Esophagus (tissue), 2 donors: ENCODE measurements at regions not wholly inside any gene's neighbourhood (a gene's known extent, or its start where the extent isn't known, plus 50 kb on each side); places are given as distances from the start of the nearest gene placed in this dataset.

Experiments
- H3K27ac ChIP-seq, 2 donors: one replicate each; pipeline ENCODE4 v1.5.1; 2013; ENCODE audit warnings: low read depth in 2 of 2, mild to moderate bottlenecking in 2 of 2, inconsistent platforms in 1 of 2, low read length in 1 of 2, moderate library complexity in 1 of 2
- H3K27me3 ChIP-seq, 2 donors: one replicate each; pipeline ENCODE4 v1.6.1; 2013; ENCODE audit warnings: low read length in 2 of 2, control low read depth in 1 of 2, mild to moderate bottlenecking in 1 of 2; ENCODE audit not compliant: insufficient read depth in 2 of 2, control insufficient read depth in 1 of 2
- H3K36me3 ChIP-seq, 2 donors: one replicate each; pipeline ENCODE4 v1.6.1; 2013; ENCODE audit warnings: low read length in 1 of 2; ENCODE audit not compliant: control insufficient read depth in 2 of 2, insufficient read depth in 2 of 2
- H3K4me1 ChIP-seq, 2 donors: one replicate each; pipeline ENCODE4 v1.6.1; 2013; ENCODE audit warnings: low read length in 1 of 2; ENCODE audit not compliant: control insufficient read depth in 2 of 2, insufficient read depth in 2 of 2
- H3K4me3 ChIP-seq, 2 donors: one replicate each; pipeline ENCODE4 v1.5.1; 2013; ENCODE audit warnings: low read length in 2 of 2, mild to moderate bottlenecking in 2 of 2, low read depth in 1 of 2, moderate library complexity in 1 of 2
- H3K9me3 ChIP-seq, 2 donors: one replicate each; pipeline ENCODE4 v1.6.1; 2013; ENCODE audit warnings: mild to moderate bottlenecking in 2 of 2, low read depth in 1 of 2, low read length in 1 of 2, moderate library complexity in 1 of 2; ENCODE audit not compliant: control insufficient read depth in 2 of 2, insufficient read depth in 1 of 2
- WGBS, 2 donors: extraction: QIAGEN DNeasy Blood & Tissue Kit; methylation state at CpG; one replicate each; pipeline ENCODE4 v1.1.7; 2013; 5-methylcytosine and 5-hydroxymethylcytosine counted together
- donor health status: healthy with polysubstance abuse.
- donor health status: Bipolar disorder and iron deficiency.

DNA sequence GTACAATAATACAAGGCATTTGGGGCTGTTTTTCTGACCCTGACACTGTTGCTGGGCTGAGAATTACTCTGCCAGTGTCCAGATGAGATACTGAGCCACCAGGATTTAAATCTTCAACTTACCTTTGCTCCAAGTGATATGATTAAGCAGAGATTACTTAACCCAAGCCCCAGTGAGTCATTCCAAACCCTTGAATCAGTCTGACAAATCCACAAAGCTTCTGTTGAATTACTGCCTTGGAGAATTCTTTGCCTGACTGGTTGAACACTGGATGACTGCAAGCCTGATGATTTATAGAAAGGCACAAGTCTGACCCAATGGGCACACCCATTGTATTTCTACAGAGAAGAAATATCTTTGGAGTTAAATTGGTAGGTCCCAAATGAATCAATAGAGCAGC lies 88.2 kb upstream of the TSC22D2 start:
- H3K9me3 ChIP-seq: no peaks in the 10 kb centered on the region
- no peak overlapping the region for H3K27ac ChIP-seq
- H3K27me3 ChIP-seq: no peaks in the 10 kb centered on the region
- no peak overlapping the region for H3K4me3 ChIP-seq
- peaks cover 0 to 2% of the 10 kb centered on the region in 2 donors for H3K4me1 ChIP-seq
- H3K36me3 ChIP-seq: no peaks in the 10 kb centered on the region

DNA sequence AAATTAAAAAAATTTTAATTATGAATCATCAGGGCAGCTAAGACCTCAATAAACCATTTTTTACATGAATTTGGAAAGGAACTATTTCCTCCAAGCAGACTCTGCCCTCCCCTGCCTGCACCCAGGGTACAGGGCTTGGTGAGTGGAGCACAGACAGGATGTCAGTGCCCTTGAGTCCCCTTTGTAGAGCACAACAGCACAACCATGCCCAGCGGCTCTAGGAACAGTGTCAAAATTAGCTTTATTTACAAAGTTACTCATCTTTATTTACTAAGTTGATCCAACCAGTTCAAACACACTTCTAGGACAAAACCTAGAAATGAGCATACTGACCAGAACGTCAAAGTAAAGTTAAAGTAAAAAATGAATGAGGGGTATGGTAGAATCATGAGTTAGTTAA lies 90.6 kb upstream of the TSC22D2 start:
- Histone ChIP-seq H3K36me3 (no peaks in the 10 kb centered on the region), H3K27me3 (no peaks in the 10 kb centered on the region), H3K4me3 (no peak overlapping the region), H3K9me3 (no peaks in the 10 kb centered on the region), H3K4me1 (peaks cover 0 to 2% of the 10 kb centered on the region in 2 donors), H3K27ac (no peak overlapping the region)
- WGBS, 2 donors: 55 to 57% methylated on average over 2 of the region's 2 CpGs

DNA sequence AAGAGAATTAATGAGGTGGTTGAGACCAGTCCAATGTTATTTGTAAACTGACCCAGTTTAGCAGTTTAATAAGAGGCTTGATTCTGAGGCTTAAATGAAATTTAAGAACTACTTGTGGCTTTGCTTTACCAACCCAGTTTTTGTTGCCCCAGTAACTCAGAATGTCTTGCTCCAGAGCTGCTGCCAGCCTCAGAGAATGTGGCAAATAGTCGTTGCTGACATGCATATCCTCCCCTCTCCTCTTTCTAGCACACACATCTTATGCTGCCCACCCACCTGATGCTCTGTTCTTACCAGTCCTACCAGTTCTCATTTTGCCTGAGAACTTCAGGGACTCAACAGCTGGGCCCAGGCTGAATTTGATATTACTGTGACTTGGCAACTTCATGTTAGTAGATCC lies 92.4 kb upstream of the TSC22D2 start:
- Histone ChIP-seq H3K9me3 (no peaks in the 10 kb centered on the region), H3K36me3 (no peaks in the 10 kb centered on the region), H3K27ac (peak overlapping the region in 1 of 2 donors; percentile 13), H3K4me1 (peaks cover 0 to 2% of the 10 kb centered on the region in 2 donors), H3K27me3 (no peaks in the 10 kb centered on the region), H3K4me3 (no peak overlapping the region)
- WGBS, 2 donors: 38 to 42% methylated on average over 1 of the region's 1 CpG

DNA sequence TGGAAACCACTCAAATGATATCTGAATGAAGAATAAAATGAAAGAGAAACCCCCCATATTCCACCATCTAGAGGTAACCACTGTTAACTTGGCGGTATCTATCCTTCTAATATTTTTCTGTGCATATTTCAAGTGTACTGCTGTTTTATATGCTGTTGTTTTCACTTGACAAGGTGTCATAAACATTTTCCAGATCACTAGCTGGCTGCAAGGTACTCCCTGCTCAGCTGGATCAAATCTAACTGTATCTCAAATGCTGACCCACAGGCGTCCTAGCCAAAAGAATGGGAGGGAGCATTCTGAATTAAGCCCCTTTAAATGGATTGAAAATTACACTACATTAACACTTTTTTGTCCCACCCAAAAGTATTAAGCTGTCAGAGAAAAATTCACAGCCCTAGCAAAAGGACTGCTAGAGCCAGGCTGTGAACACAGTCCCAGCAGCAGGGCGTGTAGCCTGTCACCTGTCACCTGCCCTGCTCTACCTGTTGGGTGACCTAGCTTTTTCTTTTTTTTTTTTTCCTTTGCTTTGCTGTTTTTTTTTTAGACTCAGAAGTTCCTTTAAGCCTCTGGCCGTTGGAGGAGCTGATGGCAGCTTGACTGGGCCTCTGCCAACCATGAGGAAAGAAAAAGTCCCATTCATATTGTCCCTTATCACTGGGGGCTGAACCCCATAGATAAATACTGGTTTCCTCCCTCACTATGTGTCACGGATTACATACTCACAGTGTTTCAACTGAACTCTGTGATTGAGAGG lies 93.7 kb upstream of the TSC22D2 start:
- Histone ChIP-seq H3K27ac (peak overlapping the region; percentile 54 to 58), H3K9me3 (no peaks in the 10 kb centered on the region), H3K36me3 (no peaks in the 10 kb centered on the region), H3K4me3 (no peak overlapping the region), H3K27me3 (no peaks in the 10 kb centered on the region), H3K4me1 (peaks cover 0 to 2% of the 10 kb centered on the region in 2 donors)
- WGBS, 2 donors: 36 to 48% methylated on average over 5 of the region's 5 CpGs

DNA sequence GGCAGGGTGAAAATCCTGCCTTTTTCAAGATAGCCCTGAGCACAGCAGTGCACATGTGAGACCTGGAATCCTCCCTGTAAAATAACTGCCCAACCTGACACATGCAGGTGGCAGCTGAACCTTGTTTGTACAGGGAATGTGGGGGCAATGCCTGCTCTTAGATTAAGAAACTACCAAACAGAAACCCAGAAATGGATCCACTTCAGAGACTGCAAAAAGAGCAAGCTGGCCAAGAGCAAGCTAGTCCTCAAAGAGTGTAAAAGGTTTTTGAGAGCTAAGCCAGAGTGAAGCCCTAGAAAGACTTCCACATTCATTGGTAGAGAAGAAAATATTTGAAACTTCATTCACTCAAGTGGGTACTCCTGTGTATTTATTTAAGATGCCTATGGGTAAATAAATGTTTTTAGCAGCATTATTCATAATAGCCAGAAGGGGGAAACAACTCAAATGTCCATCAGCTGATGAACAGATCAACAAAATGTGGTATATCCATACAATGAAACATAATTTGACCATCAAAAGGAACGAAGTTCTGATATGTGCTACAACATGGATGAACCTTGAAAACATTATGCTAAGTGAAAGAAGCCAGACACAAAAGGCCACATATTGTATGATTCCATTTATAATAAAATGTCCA lies 96.0 kb upstream of the TSC22D2 start:
- Histone ChIP-seq H3K27me3 (no peaks in the 10 kb centered on the region), H3K4me1 (no peaks in the 10 kb centered on the region), H3K4me3 (no peak overlapping the region), H3K9me3 (no peaks in the 10 kb centered on the region), H3K27ac (no peak overlapping the region), H3K36me3 (no peaks in the 10 kb centered on the region)
- 90 to 92% methylated on average over 1 of the region's 1 CpG for WGBS, 2 donors

DNA sequence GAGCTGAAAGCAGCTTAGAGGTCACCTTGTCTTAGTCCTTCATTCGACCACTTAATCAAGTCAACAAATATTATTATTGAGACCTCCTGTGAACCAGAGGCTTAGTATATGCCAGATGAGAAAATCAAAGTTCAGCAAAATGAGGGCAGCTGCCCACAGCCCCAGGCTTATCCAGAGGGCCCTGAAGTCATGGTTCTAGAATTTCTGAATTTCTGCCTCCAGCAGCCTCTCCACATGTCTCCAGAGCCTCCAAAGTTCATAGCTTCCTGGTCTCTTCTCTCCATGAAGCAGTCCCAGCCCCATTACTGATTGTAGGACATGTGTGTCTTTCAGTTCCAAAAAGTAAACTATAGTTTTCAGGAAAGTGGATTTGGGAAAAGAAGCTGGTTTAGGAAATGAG lies 96.9 kb upstream of the TSC22D2 start:
- Histone ChIP-seq H3K4me1 (no peaks in the 10 kb centered on the region), H3K27ac (no peak overlapping the region), H3K9me3 (no peaks in the 10 kb centered on the region), H3K36me3 (no peaks in the 10 kb centered on the region), H3K27me3 (no peaks in the 10 kb centered on the region), H3K4me3 (no peak overlapping the region)
- WGBS, 2 donors: 68 to 84% methylated on average over 1 of the region's 1 CpG

DNA sequence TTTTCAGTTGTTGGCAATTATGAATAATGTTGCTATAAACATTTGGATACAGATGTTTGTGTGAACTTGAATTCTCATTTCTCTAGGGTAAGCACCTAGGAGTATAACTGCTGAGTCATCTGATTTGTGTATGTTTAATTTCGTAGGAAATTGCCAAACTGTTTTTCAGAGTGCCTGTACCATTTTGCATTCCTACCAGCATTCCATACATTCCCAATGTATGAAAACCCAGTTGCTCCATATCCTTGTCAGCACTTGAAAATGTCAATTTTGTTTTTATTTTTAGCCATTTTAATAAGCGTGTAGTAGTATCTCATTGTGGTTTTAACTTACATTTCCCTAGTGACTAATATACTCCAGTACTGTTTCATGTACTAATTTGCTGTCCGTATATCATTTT lies 98.5 kb upstream of the TSC22D2 start:
- 77 to 85% methylated on average over 3 of the region's 3 CpGs for WGBS, 2 donors
- Histone ChIP-seq H3K4me3 (no peak overlapping the region), H3K27me3 (no peaks in the 10 kb centered on the region), H3K36me3 (no peaks in the 10 kb centered on the region), H3K9me3 (no peaks in the 10 kb centered on the region), H3K4me1 (no peaks in the 10 kb centered on the region), H3K27ac (no peak overlapping the region)

DNA sequence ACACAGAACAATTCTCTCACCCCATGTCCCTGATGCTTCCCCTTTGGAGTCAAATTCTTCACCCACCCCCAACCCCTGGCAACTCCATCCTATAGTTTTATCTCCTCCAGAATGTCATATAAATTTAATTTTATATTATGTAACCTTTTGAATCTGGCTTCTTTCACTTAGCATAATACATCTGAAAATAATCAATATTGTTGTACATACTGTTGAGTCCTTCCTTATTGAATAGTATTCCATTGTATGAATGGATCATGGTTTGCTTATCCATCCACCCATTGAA lies 98.9 kb upstream of the TSC22D2 start:
- Histone ChIP-seq H3K4me1 (no peaks in the 10 kb centered on the region), H3K27ac (no peak overlapping the region), H3K27me3 (no peaks in the 10 kb centered on the region), H3K9me3 (no peaks in the 10 kb centered on the region), H3K4me3 (no peak overlapping the region), H3K36me3 (no peaks in the 10 kb centered on the region)

DNA sequence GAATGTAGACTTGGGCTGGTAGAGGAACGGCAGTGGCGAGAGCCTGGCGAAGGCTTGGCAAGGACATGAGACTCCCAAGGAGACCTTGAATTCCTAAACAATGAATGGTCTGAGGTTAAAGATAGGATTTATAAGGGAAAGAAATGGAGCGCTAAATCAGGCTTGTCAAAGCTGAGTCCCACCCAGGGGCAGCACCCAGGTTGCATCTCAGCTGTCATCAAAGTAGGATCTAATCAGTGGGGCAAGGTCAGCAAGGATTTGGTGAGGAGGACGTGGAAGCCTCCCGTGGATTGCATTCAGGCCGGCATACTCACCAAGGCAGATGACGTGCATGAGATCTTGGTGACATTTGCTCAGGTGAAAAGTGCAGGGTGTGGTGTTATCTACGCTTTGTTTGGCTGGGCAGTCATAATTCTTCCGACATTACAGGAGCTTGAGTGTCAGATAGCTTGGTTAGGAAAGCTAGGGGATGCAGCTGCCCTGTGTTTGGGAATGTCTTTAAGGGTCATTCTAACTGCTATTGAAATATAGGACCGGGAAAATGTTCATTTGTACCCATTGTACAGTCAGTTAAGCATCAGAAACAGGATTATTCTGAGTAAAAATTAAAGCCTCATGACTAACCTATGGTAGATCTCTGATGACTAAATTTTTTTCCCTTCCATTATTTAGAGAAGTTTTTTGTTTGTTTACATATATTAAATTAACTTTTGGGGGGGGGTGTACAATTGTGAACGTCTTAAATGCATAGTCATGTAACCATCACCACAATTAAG lies 99.4 kb upstream of the TSC22D2 start:
- Histone ChIP-seq H3K9me3 (no peaks in the 10 kb centered on the region), H3K27me3 (no peaks in the 10 kb centered on the region), H3K27ac (peak overlapping the region in 1 of 2 donors; percentile 29), H3K36me3 (no peaks in the 10 kb centered on the region), H3K4me3 (no peak overlapping the region), H3K4me1 (no peaks in the 10 kb centered on the region)
- 78 to 82% methylated on average over 12 of the region's 12 CpGs for WGBS, 2 donors

DNA sequence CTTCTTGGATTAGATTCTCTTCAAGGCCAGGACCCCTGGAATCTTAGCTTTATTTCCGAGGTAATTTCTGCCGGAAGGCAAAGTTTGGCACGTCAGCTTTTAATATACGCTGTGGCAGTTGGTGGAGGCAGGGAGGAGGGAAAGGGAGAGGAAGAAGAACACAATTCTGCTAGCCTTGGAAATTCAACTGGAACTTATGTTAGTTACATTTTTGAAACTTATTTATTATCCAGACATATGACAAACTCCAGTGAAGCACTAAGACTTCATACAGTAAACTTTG lies 100.1 kb upstream of the TSC22D2 start:
- 73 to 76% methylated on average over 4 of the region's 4 CpGs for WGBS, 2 donors

More for the DNA sequence above, 100.1 kb upstream of the TSC22D2 start:
- no peaks in the 10 kb centered on the region for H3K4me1 ChIP-seq
- H3K27ac ChIP-seq: peak overlapping the region in 1 of 2 donors; percentile 29
- H3K9me3 ChIP-seq: no peaks in the 10 kb centered on the region
- H3K4me3 ChIP-seq: no peak overlapping the region
- H3K27me3 ChIP-seq: no peaks in the 10 kb centered on the region
- no peaks in the 10 kb centered on the region for H3K36me3 ChIP-seq
